ENCODE measurements at regions not wholly inside any gene's neighbourhood (a gene's known extent, or its start where the extent isn't known, plus 50 kb on each side); places are given as distances from the start of the nearest gene placed in this dataset.

DNA sequence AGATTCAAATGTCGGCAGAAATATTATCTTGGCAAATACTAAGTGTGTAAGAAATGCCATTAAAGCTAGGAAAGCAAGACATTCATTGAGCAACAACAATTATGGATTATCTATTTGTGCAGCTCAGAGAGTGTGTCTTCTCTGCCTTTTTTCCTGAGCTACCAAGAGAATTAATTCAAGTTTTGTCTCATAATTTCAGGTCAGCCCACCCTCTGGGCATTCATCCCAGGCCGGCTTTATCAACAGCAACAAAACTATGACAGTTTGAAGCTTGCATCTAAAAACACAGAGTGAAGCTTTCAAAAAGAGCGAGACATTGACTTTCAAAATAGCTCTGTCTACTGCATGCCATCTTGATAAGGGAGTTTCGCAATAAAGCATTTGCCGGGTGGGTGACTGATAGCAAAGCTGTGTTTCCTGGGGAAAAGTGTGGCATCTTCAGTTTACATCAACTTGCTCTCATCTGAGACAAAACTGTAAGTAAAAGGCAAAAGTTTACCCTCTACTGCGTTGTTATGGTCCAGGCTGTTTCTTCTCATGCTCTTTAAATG, 182.4 kb downstream of the IRX1 start:
- H3K27me3 ChIP-seq (ENCODE audit: control insufficient read depth in 2 of 2, insufficient read depth in 2 of 2, low read length in 2 of 2): no peaks in the 10 kb centered on the region
- no peaks in the 10 kb centered on the region for H3K4me1 ChIP-seq (ENCODE audit: control insufficient read depth in 2 of 2, insufficient read depth in 2 of 2, low read length in 2 of 2)
- no peak overlapping the region for H3K9ac ChIP-seq (ENCODE audit: low read depth in 1 of 2, low read length in 2 of 2)
- H3K27ac ChIP-seq (ENCODE audit: low read depth in 2 of 2, low read length in 2 of 2): no peak overlapping the region
- H3K4me3 ChIP-seq (ENCODE audit: low read length in 2 of 2): no peak overlapping the region
- H3K9me3 ChIP-seq (ENCODE audit: control insufficient read depth in 2 of 2, low read length in 2 of 2): no peaks in the 10 kb centered on the region
- no peaks in the 10 kb centered on the region for H3K36me3 ChIP-seq (ENCODE audit: control insufficient read depth in 2 of 2, insufficient read depth in 2 of 2, low read length in 2 of 2)

DNA sequence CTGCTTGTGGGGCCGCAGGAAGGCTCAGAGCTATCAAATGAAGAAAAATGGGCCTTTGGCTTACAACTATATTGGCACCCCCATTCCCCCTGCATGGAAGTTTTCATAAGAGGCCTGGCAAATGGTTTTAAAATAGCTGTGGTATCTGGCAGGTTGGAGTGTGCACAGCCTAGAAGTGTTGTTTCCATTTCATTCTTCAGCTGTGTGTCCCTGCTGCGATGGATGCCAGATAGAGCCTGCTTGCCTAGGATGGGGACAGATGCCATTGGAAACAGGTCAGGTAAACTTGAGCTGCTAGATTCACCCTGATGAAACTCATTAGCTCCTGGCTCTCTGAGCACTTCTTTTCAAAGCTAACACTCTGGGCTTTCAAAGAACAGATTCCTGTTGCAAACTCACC, 183.3 kb downstream of the IRX1 start:
- no peaks in the 10 kb centered on the region for H3K27me3 ChIP-seq (ENCODE audit: control insufficient read depth in 2 of 2, insufficient read depth in 2 of 2, low read length in 2 of 2)
- H3K27ac ChIP-seq (ENCODE audit: low read depth in 2 of 2, low read length in 2 of 2): no peak overlapping the region
- no peaks in the 10 kb centered on the region for H3K36me3 ChIP-seq (ENCODE audit: control insufficient read depth in 2 of 2, insufficient read depth in 2 of 2, low read length in 2 of 2)
- H3K9ac ChIP-seq (ENCODE audit: low read depth in 1 of 2, low read length in 2 of 2): no peak overlapping the region
- H3K9me3 ChIP-seq (ENCODE audit: control insufficient read depth in 2 of 2, low read length in 2 of 2): no peaks in the 10 kb centered on the region
- no peak overlapping the region for H3K4me3 ChIP-seq (ENCODE audit: low read length in 2 of 2)
- H3K4me1 ChIP-seq (ENCODE audit: control insufficient read depth in 2 of 2, insufficient read depth in 2 of 2, low read length in 2 of 2): no peaks in the 10 kb centered on the region

GRCh38 chr5:3780278-3780677, 184.6 kb downstream of the IRX1 start:
- H3K4me3 ChIP-seq (ENCODE audit: low read length in 2 of 2): no peak overlapping the region

DNA sequence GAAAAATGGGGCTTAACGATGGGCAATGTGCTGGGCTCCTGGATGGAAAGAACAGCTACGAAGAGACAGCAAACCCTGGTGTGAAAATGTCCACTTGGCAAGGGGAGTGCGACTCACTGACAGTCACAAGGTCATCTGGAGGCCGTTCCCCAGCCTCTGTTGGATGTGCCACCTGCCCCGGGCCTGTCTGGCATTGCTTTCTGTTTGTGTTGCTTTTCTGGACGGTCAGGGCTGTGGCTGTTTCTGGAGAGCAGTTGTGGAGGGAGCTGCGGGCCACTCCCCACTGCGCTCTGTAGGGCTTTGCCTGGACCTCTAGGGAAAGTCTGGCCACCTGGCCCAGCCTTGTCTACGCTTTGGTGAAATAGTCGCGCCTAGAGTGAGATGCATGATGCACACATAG, 185.3 kb downstream of the IRX1 start:
- Histone ChIP-seq H3K4me3 (ENCODE audit: low read length in 2 of 2) (no peak overlapping the region), H3K9ac (ENCODE audit: low read depth in 1 of 2, low read length in 2 of 2) (no peak overlapping the region), H3K9me3 (ENCODE audit: control insufficient read depth in 2 of 2, low read length in 2 of 2) (peaks cover 0 to 2% of the 10 kb centered on the region in 2 donors), H3K27ac (ENCODE audit: low read depth in 2 of 2, low read length in 2 of 2) (no peak overlapping the region), H3K4me1 (ENCODE audit: control insufficient read depth in 2 of 2, insufficient read depth in 2 of 2, low read length in 2 of 2) (no peaks in the 10 kb centered on the region), H3K36me3 (ENCODE audit: control insufficient read depth in 2 of 2, insufficient read depth in 2 of 2, low read length in 2 of 2) (no peaks in the 10 kb centered on the region), H3K27me3 (ENCODE audit: control insufficient read depth in 2 of 2, insufficient read depth in 2 of 2, low read length in 2 of 2) (no peaks in the 10 kb centered on the region)

More at GRCh38 chr5:3780278-3780677, 184.6 kb downstream of the IRX1 start:
- Histone ChIP-seq H3K9ac (ENCODE audit: low read depth in 1 of 2, low read length in 2 of 2) (no peak overlapping the region), H3K4me1 (ENCODE audit: control insufficient read depth in 2 of 2, insufficient read depth in 2 of 2, low read length in 2 of 2) (no peaks in the 10 kb centered on the region), H3K9me3 (ENCODE audit: control insufficient read depth in 2 of 2, low read length in 2 of 2) (peaks cover 0 to 2% of the 10 kb centered on the region in 2 donors), H3K27me3 (ENCODE audit: control insufficient read depth in 2 of 2, insufficient read depth in 2 of 2, low read length in 2 of 2) (no peaks in the 10 kb centered on the region), H3K27ac (ENCODE audit: low read depth in 2 of 2, low read length in 2 of 2) (no peak overlapping the region), H3K36me3 (ENCODE audit: control insufficient read depth in 2 of 2, insufficient read depth in 2 of 2, low read length in 2 of 2) (no peaks in the 10 kb centered on the region)

GRCh38 chr5:3784854-3785253, 189.2 kb downstream of the IRX1 start:
- Histone ChIP-seq H3K9me3 (ENCODE audit: control insufficient read depth in 2 of 2, low read length in 2 of 2) (peaks cover 0 to 4% of the 10 kb centered on the region in 2 donors), H3K9ac (ENCODE audit: low read depth in 1 of 2, low read length in 2 of 2) (no peak overlapping the region), H3K4me3 (ENCODE audit: low read length in 2 of 2) (no peak overlapping the region), H3K4me1 (ENCODE audit: control insufficient read depth in 2 of 2, insufficient read depth in 2 of 2, low read length in 2 of 2) (no peaks in the 10 kb centered on the region), H3K27ac (ENCODE audit: low read depth in 2 of 2, low read length in 2 of 2) (no peak overlapping the region), H3K27me3 (ENCODE audit: control insufficient read depth in 2 of 2, insufficient read depth in 2 of 2, low read length in 2 of 2) (no peaks in the 10 kb centered on the region), H3K36me3 (ENCODE audit: control insufficient read depth in 2 of 2, insufficient read depth in 2 of 2, low read length in 2 of 2) (no peaks in the 10 kb centered on the region)

GRCh38 chr5:3786165-3786564, 190.5 kb downstream of the IRX1 start:
- H3K36me3 ChIP-seq (ENCODE audit: control insufficient read depth in 2 of 2, insufficient read depth in 2 of 2, low read length in 2 of 2): no peaks in the 10 kb centered on the region
- no peaks in the 10 kb centered on the region for H3K27me3 ChIP-seq (ENCODE audit: control insufficient read depth in 2 of 2, insufficient read depth in 2 of 2, low read length in 2 of 2)
- H3K4me3 ChIP-seq (ENCODE audit: low read length in 2 of 2): no peak overlapping the region
- H3K9me3 ChIP-seq (ENCODE audit: control insufficient read depth in 2 of 2, low read length in 2 of 2): peaks cover 0 to 5% of the 10 kb centered on the region in 2 donors
- no peaks in the 10 kb centered on the region for H3K4me1 ChIP-seq (ENCODE audit: control insufficient read depth in 2 of 2, insufficient read depth in 2 of 2, low read length in 2 of 2)
- H3K9ac ChIP-seq (ENCODE audit: low read depth in 1 of 2, low read length in 2 of 2): no peak overlapping the region
- H3K27ac ChIP-seq (ENCODE audit: low read depth in 2 of 2, low read length in 2 of 2): no peak overlapping the region

GRCh38 chr5:3786891-3787430, 191.3 kb downstream of the IRX1 start:
- H3K27me3 ChIP-seq (ENCODE audit: control insufficient read depth in 2 of 2, insufficient read depth in 2 of 2, low read length in 2 of 2): no peaks in the 10 kb centered on the region
- H3K9me3 ChIP-seq (ENCODE audit: control insufficient read depth in 2 of 2, low read length in 2 of 2): peaks cover 0 to 5% of the 10 kb centered on the region in 2 donors
- no peak overlapping the region for H3K4me3 ChIP-seq (ENCODE audit: low read length in 2 of 2)
- H3K9ac ChIP-seq (ENCODE audit: low read depth in 1 of 2, low read length in 2 of 2): no peak overlapping the region
- H3K36me3 ChIP-seq (ENCODE audit: control insufficient read depth in 2 of 2, insufficient read depth in 2 of 2, low read length in 2 of 2): no peaks in the 10 kb centered on the region
- no peak overlapping the region for H3K27ac ChIP-seq (ENCODE audit: low read depth in 2 of 2, low read length in 2 of 2)
- no peaks in the 10 kb centered on the region for H3K4me1 ChIP-seq (ENCODE audit: control insufficient read depth in 2 of 2, insufficient read depth in 2 of 2, low read length in 2 of 2)

DNA sequence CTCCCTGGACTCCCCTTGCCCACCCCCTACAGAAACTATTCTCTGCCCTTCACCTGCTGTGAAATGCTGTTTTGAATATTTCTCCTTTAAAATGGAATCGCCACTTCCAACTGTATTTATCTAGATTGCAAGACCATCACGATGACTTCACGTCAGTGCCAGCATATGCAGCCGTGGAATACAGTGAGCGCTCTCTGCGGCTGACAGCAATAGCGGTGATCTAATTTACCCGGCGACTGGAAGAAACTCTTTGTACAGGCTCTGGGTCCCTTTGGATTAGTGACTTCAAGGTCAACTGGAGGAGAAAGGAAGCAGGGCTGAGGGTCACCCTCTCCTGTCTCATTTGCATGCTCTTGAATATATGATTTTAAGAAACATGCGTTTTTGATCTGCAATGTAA, 192.0 kb downstream of the IRX1 start:
- H3K9me3 ChIP-seq (ENCODE audit: control insufficient read depth in 2 of 2, low read length in 2 of 2): peaks cover 0 to 5% of the 10 kb centered on the region in 2 donors
- no peaks in the 10 kb centered on the region for H3K27me3 ChIP-seq (ENCODE audit: control insufficient read depth in 2 of 2, insufficient read depth in 2 of 2, low read length in 2 of 2)
- H3K4me1 ChIP-seq (ENCODE audit: control insufficient read depth in 2 of 2, insufficient read depth in 2 of 2, low read length in 2 of 2): no peaks in the 10 kb centered on the region
- H3K9ac ChIP-seq (ENCODE audit: low read depth in 1 of 2, low read length in 2 of 2): no peak overlapping the region
- no peaks in the 10 kb centered on the region for H3K36me3 ChIP-seq (ENCODE audit: control insufficient read depth in 2 of 2, insufficient read depth in 2 of 2, low read length in 2 of 2)
- no peak overlapping the region for H3K27ac ChIP-seq (ENCODE audit: low read depth in 2 of 2, low read length in 2 of 2)
- H3K4me3 ChIP-seq (ENCODE audit: low read length in 2 of 2): no peak overlapping the region

- Histone ChIP-seq H3K4me1 (ENCODE audit: control insufficient read depth in 2 of 2, insufficient read depth in 2 of 2, low read length in 2 of 2) (no peaks in the 10 kb centered on the region), H3K36me3 (ENCODE audit: control insufficient read depth in 2 of 2, insufficient read depth in 2 of 2, low read length in 2 of 2) (no peaks in the 10 kb centered on the region), H3K27ac (ENCODE audit: low read depth in 2 of 2, low read length in 2 of 2) (no peak overlapping the region), H3K4me3 (ENCODE audit: low read length in 2 of 2) (no peak overlapping the region), H3K9ac (ENCODE audit: low read depth in 1 of 2, low read length in 2 of 2) (no peak overlapping the region), H3K27me3 (ENCODE audit: control insufficient read depth in 2 of 2, insufficient read depth in 2 of 2, low read length in 2 of 2) (no peaks in the 10 kb centered on the region), H3K9me3 (ENCODE audit: control insufficient read depth in 2 of 2, low read length in 2 of 2) (peaks cover 0 to 5% of the 10 kb centered on the region in 2 donors)
Measured at GRCh38 chr5:3789519-3790193, 194.0 kb downstream of the IRX1 start.

- no peaks in the 10 kb centered on the region for H3K4me1 ChIP-seq (ENCODE audit: control insufficient read depth in 2 of 2, insufficient read depth in 2 of 2, low read length in 2 of 2)
- H3K36me3 ChIP-seq (ENCODE audit: control insufficient read depth in 2 of 2, insufficient read depth in 2 of 2, low read length in 2 of 2): no peaks in the 10 kb centered on the region
- peaks cover 0 to 3% of the 10 kb centered on the region in 2 donors for H3K9me3 ChIP-seq (ENCODE audit: control insufficient read depth in 2 of 2, low read length in 2 of 2)
- H3K9ac ChIP-seq (ENCODE audit: low read depth in 1 of 2, low read length in 2 of 2): no peak overlapping the region
- H3K27me3 ChIP-seq (ENCODE audit: control insufficient read depth in 2 of 2, insufficient read depth in 2 of 2, low read length in 2 of 2): no peaks in the 10 kb centered on the region
- H3K4me3 ChIP-seq (ENCODE audit: low read length in 2 of 2): no peak overlapping the region
- no peak overlapping the region for H3K27ac ChIP-seq (ENCODE audit: low read depth in 2 of 2, low read length in 2 of 2)
Measured at GRCh38 chr5:3793162-3793561, 197.5 kb downstream of the IRX1 start.
